ENCODE measurements at regions not wholly inside any gene's neighbourhood (a gene's known extent, or its start where the extent isn't known, plus 50 kb on each side); places are given as distances from the start of the nearest gene placed in this dataset.

GRCh38 chr1:90650401-90650800 is 66.7 kb downstream of the BARHL2 start:
- peaks cover 0 to 5% (median 3%) of the 10 kb centered on the region in 7 donors for H3K9me3 Mint-ChIP-seq
- DNase-seq: no peak
- no peak overlapping the region for H3K4me3 Mint-ChIP-seq
- H3K27me3 Mint-ChIP-seq: peaks cover 9 to 14% (median 11%) of the 10 kb centered on the region in 3 donors
- H3K4me1 Mint-ChIP-seq: no peaks in the 10 kb centered on the region
- H3K27ac Mint-ChIP-seq: no peak overlapping the region
- no peaks in the 10 kb centered on the region for H3K36me3 Mint-ChIP-seq
- no peak for ATAC-seq (ENCODE audit: low read depth in 2 of 2)

GRCh38 chr1:90640325-90640724 is 76.8 kb downstream of the BARHL2 start:
- H3K36me3 Mint-ChIP-seq: no peaks in the 10 kb centered on the region
- ATAC-seq (ENCODE audit: low read depth in 2 of 2): no peak
- H3K4me1 Mint-ChIP-seq: no peaks in the 10 kb centered on the region
- peaks cover 0 to 6% (median 0%) of the 10 kb centered on the region in 7 donors for H3K9me3 Mint-ChIP-seq
- H3K27me3 Mint-ChIP-seq: peaks cover 8 to 14% (median 12%) of the 10 kb centered on the region in 3 donors
- no peak overlapping the region for H3K27ac Mint-ChIP-seq
- no peak for DNase-seq
- no peak overlapping the region for H3K4me3 Mint-ChIP-seq

- DNase-seq (no peak), ATAC-seq (ENCODE audit: low read depth in 2 of 2) (no peak)
- Mint-ChIP-seq H3K9me3 (no peaks in the 10 kb centered on the region), H3K27me3 (peaks cover 0 to 12% (median 11%) of the 10 kb centered on the region in 3 donors), H3K4me1 (no peaks in the 10 kb centered on the region), H3K36me3 (no peaks in the 10 kb centered on the region), H3K27ac (no peak overlapping the region), H3K4me3 (no peak overlapping the region)
These were observed 94.4 kb downstream of the BARHL2 start for GRCh38 chr1:90622666-90623065.

GRCh38 chr1:90621986-90622385 is 95.1 kb downstream of the BARHL2 start:
- H3K4me1 Mint-ChIP-seq: no peaks in the 10 kb centered on the region
- no peaks in the 10 kb centered on the region for H3K36me3 Mint-ChIP-seq
- no peak overlapping the region for H3K4me3 Mint-ChIP-seq
- no peaks in the 10 kb centered on the region for H3K9me3 Mint-ChIP-seq
- peaks cover 0 to 12% (median 11%) of the 10 kb centered on the region in 3 donors for H3K27me3 Mint-ChIP-seq
- ATAC-seq (ENCODE audit: low read depth in 2 of 2) (no peak), DNase-seq (no peak)
- no peak overlapping the region for H3K27ac Mint-ChIP-seq

- ATAC-seq (ENCODE audit: low read depth in 2 of 2) (no peak), DNase-seq (no peak)
- Mint-ChIP-seq H3K9me3 (peaks cover 0 to 2% (median 0%) of the 10 kb centered on the region in 7 donors), H3K4me1 (no peaks in the 10 kb centered on the region), H3K27ac (no peak overlapping the region), H3K36me3 (no peaks in the 10 kb centered on the region), H3K4me3 (no peak overlapping the region), H3K27me3 (peaks cover 0 to 18% (median 7%) of the 10 kb centered on the region in 3 donors)
These were observed 100.7 kb downstream of the BARHL2 start for GRCh38 chr1:90616395-90616794.

- no peak overlapping the region for H3K4me3 Mint-ChIP-seq
These were observed 102.2 kb downstream of the BARHL2 start for GRCh38 chr1:90614872-90615271.

GRCh38 chr1:90613371-90613770 is 103.7 kb downstream of the BARHL2 start:
- H3K4me1 Mint-ChIP-seq: no peaks in the 10 kb centered on the region
- H3K27me3 Mint-ChIP-seq: peaks cover 0 to 8% (median 3%) of the 10 kb centered on the region in 3 donors

More at GRCh38 chr1:90614872-90615271, 102.2 kb downstream of the BARHL2 start:
- ATAC-seq (ENCODE audit: low read depth in 2 of 2): no peak
- Mint-ChIP-seq H3K4me1 (no peaks in the 10 kb centered on the region), H3K27ac (no peak overlapping the region), H3K9me3 (peaks cover 0 to 2% (median 0%) of the 10 kb centered on the region in 7 donors), H3K27me3 (peaks cover 0 to 12% (median 7%) of the 10 kb centered on the region in 3 donors), H3K36me3 (no peaks in the 10 kb centered on the region)
- DNase-seq: no peak

GRCh38 chr1:90612033-90612432 is 105.1 kb downstream of the BARHL2 start:
- H3K4me1 Mint-ChIP-seq: no peaks in the 10 kb centered on the region
- ATAC-seq (ENCODE audit: low read depth in 2 of 2) (no peak), DNase-seq (no peak)
- H3K4me3 Mint-ChIP-seq: no peak overlapping the region
- peaks cover 5 to 8% (median 6%) of the 10 kb centered on the region in 3 donors for H3K27me3 Mint-ChIP-seq
- H3K36me3 Mint-ChIP-seq: no peaks in the 10 kb centered on the region
- H3K27ac Mint-ChIP-seq: no peak overlapping the region
- H3K9me3 Mint-ChIP-seq: peaks cover 0 to 2% (median 0%) of the 10 kb centered on the region in 7 donors

More at GRCh38 chr1:90613371-90613770, 103.7 kb downstream of the BARHL2 start:
- H3K9me3 Mint-ChIP-seq: peaks cover 0 to 2% (median 0%) of the 10 kb centered on the region in 7 donors
- no peak for DNase-seq
- no peak overlapping the region for H3K4me3 Mint-ChIP-seq
- ATAC-seq (ENCODE audit: low read depth in 2 of 2): no peak
- peak overlapping the region in 1 of 6 donors; percentile 49 for H3K27ac Mint-ChIP-seq
- no peaks in the 10 kb centered on the region for H3K36me3 Mint-ChIP-seq

GRCh38 chr1:90607736-90608135 is 109.4 kb downstream of the BARHL2 start:
- Mint-ChIP-seq H3K4me3 (no peak overlapping the region), H3K36me3 (no peaks in the 10 kb centered on the region), H3K27me3 (peaks cover 0 to 16% (median 6%) of the 10 kb centered on the region in 3 donors), H3K4me1 (no peaks in the 10 kb centered on the region), H3K9me3 (peaks cover 0 to 3% (median 0%) of the 10 kb centered on the region in 7 donors), H3K27ac (no peak overlapping the region)
- ATAC-seq (ENCODE audit: low read depth in 2 of 2): no peak
- DNase-seq: no peak

GRCh38 chr1:90605070-90605469 is 112.0 kb downstream of the BARHL2 start:
- no peak for ATAC-seq (ENCODE audit: low read depth in 2 of 2)
- no peak overlapping the region for H3K4me3 Mint-ChIP-seq
- H3K27me3 Mint-ChIP-seq: peaks cover 3 to 16% (median 7%) of the 10 kb centered on the region in 3 donors
- no peak overlapping the region for H3K27ac Mint-ChIP-seq
- no peaks in the 10 kb centered on the region for H3K4me1 Mint-ChIP-seq
- DNase-seq: no peak
- H3K9me3 Mint-ChIP-seq: peaks cover under 1 to 8% (median 3%) of the 10 kb centered on the region in 7 donors
- no peaks in the 10 kb centered on the region for H3K36me3 Mint-ChIP-seq

- Mint-ChIP-seq H3K36me3 (peaks cover 13 to 14% of the 10 kb centered on the region in 2 donors), H3K27ac (no peak overlapping the region), H3K4me3 (no peak overlapping the region), H3K4me1 (no peaks in the 10 kb centered on the region), H3K9me3 (peaks cover 5 to 45% (median 28%) of the 10 kb centered on the region in 7 donors), H3K27me3 (peaks cover 0 to 16% (median 14%) of the 10 kb centered on the region in 3 donors)
- ATAC-seq (ENCODE audit: low read depth in 2 of 2) (no peak), DNase-seq (no peak)
These were observed 123.8 kb downstream of the BARHL2 start for GRCh38 chr1:90593312-90593711.

GRCh38 chr1:90591970-90592356 is 125.1 kb downstream of the BARHL2 start:
- no peak for ATAC-seq (ENCODE audit: low read depth in 2 of 2)
- H3K4me1 Mint-ChIP-seq: no peaks in the 10 kb centered on the region
- no peak for DNase-seq
- peaks cover 13 to 14% of the 10 kb centered on the region in 2 donors for H3K36me3 Mint-ChIP-seq
- H3K9me3 Mint-ChIP-seq: peaks cover 5 to 40% (median 20%) of the 10 kb centered on the region in 7 donors
- H3K27me3 Mint-ChIP-seq: peaks cover 7 to 23% (median 20%) of the 10 kb centered on the region in 3 donors
- H3K4me3 Mint-ChIP-seq: no peak overlapping the region
- no peak overlapping the region for H3K27ac Mint-ChIP-seq

- Mint-ChIP-seq H3K36me3 (peaks cover 13 to 14% of the 10 kb centered on the region in 2 donors), H3K4me1 (no peaks in the 10 kb centered on the region), H3K27ac (no peak overlapping the region), H3K4me3 (no peak overlapping the region), H3K27me3 (peaks cover 12 to 28% (median 22%) of the 10 kb centered on the region in 3 donors), H3K9me3 (peaks cover 5 to 40% (median 18%) of the 10 kb centered on the region in 7 donors)
- no peak for ATAC-seq (ENCODE audit: low read depth in 2 of 2)
- no peak for DNase-seq
These were observed 125.6 kb downstream of the BARHL2 start for GRCh38 chr1:90591355-90591969.

GRCh38 chr1:90580176-90580575 is 136.9 kb downstream of the BARHL2 start:
- no peak overlapping the region for H3K27ac Mint-ChIP-seq
- no peak overlapping the region for H3K4me3 Mint-ChIP-seq
- peaks cover 5 to 10% (median 8%) of the 10 kb centered on the region in 3 donors for H3K27me3 Mint-ChIP-seq
- no peaks in the 10 kb centered on the region for H3K4me1 Mint-ChIP-seq
- DNase-seq: no peak
- H3K36me3 Mint-ChIP-seq: no peaks in the 10 kb centered on the region
- H3K9me3 Mint-ChIP-seq: no peaks in the 10 kb centered on the region
- no peak for ATAC-seq (ENCODE audit: low read depth in 2 of 2)

Data from naive B cell (primary cell).